SK-N-SH treated with all-trans-retinoic acid at 6 μM for 48 hours (cell line): ENCODE measurements at regions not wholly inside any gene's neighbourhood (a gene's known extent, or its start where the extent isn't known, plus 50 kb on each side); places are given as distances from the start of the nearest gene placed in this dataset.

ENCODE experiments used
- RARB ChIP-seq: fragments of 250-450 bp; sonication (Bioruptor Pico); IDR thresholded peaks from 2 replicates; pipeline ENCODE4 v1.8.0; 2021; ENCODE audit warnings: mild to moderate bottlenecking, moderate library complexity
- ZC3H10 ChIP-seq: fragments of 250-450 bp; sonication (Bioruptor Pico); IDR thresholded peaks from 2 replicates; pipeline ENCODE4 v1.5.1; 2021; ENCODE audit warnings: mild to moderate bottlenecking, moderate library complexity
- ZFP3 ChIP-seq: fragments of 250-450 bp; sonication (Bioruptor Pico); IDR thresholded peaks from 2 replicates; pipeline ENCODE4 v1.5.0; 2020; ENCODE audit warnings: mild to moderate bottlenecking, moderate library complexity
- ZFP30 ChIP-seq: fragments of 450-650 bp; formaldehyde crosslinking; IDR thresholded peaks from 2 replicates; pipeline ENCODE4 v1.5.0; 2022; ENCODE audit warnings: mild to moderate bottlenecking, moderate library complexity
- ZNF70 ChIP-seq: fragments of 450-650 bp; formaldehyde crosslinking; IDR thresholded peaks from 2 replicates; pipeline ENCODE4 v1.5.0; 2020; ENCODE audit warnings: mild to moderate bottlenecking, moderate library complexity
- TF ChIP-seq, protein P1 (sequence below): fragments of 250-450 bp; sonication (Bioruptor Pico); IDR thresholded peaks from 2 replicates; pipeline ENCODE4 v1.8.0; 2020; ENCODE audit warnings: mild to moderate bottlenecking, moderate library complexity, borderline replicate concordance

DNA sequence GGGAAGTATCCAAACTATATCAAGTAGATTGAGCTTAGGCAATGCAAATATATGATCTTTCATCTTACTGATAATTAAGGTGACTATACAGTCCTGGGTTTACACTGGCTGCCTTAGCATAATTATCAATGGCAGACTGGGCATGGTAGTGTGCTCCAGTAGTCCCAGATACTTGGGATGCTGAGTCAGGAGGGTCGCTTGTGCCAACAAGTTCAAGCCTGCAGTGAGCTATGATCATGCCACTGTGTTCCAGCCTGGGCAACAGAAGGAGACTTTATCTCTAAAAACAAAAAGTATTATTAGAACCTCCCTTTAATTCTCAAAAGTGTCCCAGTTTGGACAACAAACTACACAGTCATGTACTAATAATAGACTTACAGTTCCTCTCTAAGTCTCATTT lies 99.4 kb upstream of the RASGEF1B start:
- TF ChIP-seq RARB (CRISPR knock-in tag) (no peak), ZNF70 (CRISPR knock-in tag) (no peak), ZFP30 (CRISPR knock-in tag) (no peak), ZFP3 (no peak), ZC3H10 (no peak)
- TF ChIP-seq, protein P1, sequence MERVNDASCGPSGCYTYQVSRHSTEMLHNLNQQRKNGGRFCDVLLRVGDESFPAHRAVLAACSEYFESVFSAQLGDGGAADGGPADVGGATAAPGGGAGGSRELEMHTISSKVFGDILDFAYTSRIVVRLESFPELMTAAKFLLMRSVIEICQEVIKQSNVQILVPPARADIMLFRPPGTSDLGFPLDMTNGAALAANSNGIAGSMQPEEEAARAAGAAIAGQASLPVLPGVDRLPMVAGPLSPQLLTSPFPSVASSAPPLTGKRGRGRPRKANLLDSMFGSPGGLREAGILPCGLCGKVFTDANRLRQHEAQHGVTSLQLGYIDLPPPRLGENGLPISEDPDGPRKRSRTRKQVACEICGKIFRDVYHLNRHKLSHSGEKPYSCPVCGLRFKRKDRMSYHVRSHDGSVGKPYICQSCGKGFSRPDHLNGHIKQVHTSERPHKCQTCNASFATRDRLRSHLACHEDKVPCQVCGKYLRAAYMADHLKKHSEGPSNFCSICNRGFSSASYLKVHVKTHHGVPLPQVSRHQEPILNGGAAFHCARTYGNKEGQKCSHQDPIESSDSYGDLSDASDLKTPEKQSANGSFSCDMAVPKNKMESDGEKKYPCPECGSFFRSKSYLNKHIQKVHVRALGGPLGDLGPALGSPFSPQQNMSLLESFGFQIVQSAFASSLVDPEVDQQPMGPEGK (CRISPR knock-in tag) = no peak
